ENCODE measurements at regions not wholly inside any gene's neighbourhood (a gene's known extent, or its start where the extent isn't known, plus 50 kb on each side); places are given as distances from the start of the nearest gene placed in this dataset.

DNA sequence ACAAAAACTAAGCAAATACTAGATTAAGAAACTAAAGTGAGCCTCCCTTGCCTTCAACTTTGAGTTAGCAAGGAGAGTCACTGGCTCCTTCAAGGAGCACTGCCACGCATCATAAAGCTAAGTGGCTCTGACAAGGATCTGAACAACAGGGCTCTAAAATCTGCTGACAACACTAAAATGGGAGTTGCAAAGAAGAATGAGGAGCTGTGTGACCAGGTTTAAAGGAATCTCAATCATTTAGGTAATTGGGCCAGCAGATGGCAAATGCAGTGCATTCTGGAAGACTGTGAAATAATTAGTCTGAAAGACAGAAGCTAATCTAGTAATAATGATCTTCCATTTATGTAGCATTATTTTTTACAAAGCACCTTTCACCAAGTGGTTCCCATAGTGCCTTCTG lies 297.0 kb upstream of the TAS2R1 start:
- no peak for TF ChIP-seq POLR2A (IDR thresholded peaks at IDR 0.05)
- TF ChIP-seq, protein P1, sequence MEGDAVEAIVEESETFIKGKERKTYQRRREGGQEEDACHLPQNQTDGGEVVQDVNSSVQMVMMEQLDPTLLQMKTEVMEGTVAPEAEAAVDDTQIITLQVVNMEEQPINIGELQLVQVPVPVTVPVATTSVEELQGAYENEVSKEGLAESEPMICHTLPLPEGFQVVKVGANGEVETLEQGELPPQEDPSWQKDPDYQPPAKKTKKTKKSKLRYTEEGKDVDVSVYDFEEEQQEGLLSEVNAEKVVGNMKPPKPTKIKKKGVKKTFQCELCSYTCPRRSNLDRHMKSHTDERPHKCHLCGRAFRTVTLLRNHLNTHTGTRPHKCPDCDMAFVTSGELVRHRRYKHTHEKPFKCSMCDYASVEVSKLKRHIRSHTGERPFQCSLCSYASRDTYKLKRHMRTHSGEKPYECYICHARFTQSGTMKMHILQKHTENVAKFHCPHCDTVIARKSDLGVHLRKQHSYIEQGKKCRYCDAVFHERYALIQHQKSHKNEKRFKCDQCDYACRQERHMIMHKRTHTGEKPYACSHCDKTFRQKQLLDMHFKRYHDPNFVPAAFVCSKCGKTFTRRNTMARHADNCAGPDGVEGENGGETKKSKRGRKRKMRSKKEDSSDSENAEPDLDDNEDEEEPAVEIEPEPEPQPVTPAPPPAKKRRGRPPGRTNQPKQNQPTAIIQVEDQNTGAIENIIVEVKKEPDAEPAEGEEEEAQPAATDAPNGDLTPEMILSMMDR (IDR thresholded peaks at IDR 0.05): no peak

All from right lobe of liver (tissue), 4 donors.